ENCODE measurements at regions not wholly inside any gene's neighbourhood (a gene's known extent, or its start where the extent isn't known, plus 50 kb on each side); places are given as distances from the start of the nearest gene placed in this dataset.

- TF ChIP-seq CTCF (IDR thresholded peaks at IDR 0.05; ENCODE audit: insufficient read depth, low read depth, low read length): no peak
- TF ChIP-seq EZH2 (IDR thresholded peaks at IDR 0.05; ENCODE audit: insufficient read depth, low read length): no peak
Measured at GRCh38 chr9:109950710-109951443, 170.9 kb downstream of the PALM2AKAP2 start.
